GM12892 (cell line): ENCODE measurements at regions not wholly inside any gene's neighbourhood (a gene's known extent, or its start where the extent isn't known, plus 50 kb on each side); places are given as distances from the start of the nearest gene placed in this dataset.

ENCODE experiments used
- POLR2A ChIP-seq: IDR thresholded peaks from 2 replicates; pipeline ENCODE4 v1.6.1; 2011; ENCODE audit warnings: low read depth, low read length, control low read depth
- POLR2AphosphoS5 ChIP-seq: IDR thresholded peaks from 2 replicates; pipeline ENCODE4 v1.6.1; 2011; ENCODE audit warnings: low read depth, low read length, control low read depth

DNA sequence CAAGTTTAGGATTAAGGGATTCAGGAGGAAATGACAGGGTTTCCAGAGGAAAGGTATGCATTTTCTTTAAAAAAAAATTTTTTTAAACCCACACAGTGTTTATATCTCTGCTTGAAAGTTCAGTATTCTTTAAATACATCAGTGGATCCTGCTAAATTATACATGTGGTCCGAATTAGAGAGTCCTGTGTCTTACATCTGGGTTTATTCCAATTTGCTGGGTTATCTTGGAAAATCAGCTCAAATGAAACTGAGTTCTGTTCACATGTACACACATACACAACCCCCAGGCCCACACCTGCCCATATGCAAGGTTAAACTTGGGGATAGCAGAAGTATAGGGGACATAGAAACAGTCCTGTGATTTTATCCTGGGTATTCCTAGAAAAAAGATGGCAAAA lies 493.7 kb downstream of the ZNF608 start:
- TF ChIP-seq POLR2A (no peak), POLR2AphosphoS5 (no peak)
